Globus pallidus (tissue), 1 donor: ENCODE measurements at regions not wholly inside any gene's neighbourhood (a gene's known extent, or its start where the extent isn't known, plus 50 kb on each side); places are given as distances from the start of the nearest gene placed in this dataset.

ENCODE experiments used
- DNase-seq: peaks from one replicate; pipeline ENCODE4 v3.0.0-alpha.2; 2015; ENCODE audit warnings: low spot score

DNA sequence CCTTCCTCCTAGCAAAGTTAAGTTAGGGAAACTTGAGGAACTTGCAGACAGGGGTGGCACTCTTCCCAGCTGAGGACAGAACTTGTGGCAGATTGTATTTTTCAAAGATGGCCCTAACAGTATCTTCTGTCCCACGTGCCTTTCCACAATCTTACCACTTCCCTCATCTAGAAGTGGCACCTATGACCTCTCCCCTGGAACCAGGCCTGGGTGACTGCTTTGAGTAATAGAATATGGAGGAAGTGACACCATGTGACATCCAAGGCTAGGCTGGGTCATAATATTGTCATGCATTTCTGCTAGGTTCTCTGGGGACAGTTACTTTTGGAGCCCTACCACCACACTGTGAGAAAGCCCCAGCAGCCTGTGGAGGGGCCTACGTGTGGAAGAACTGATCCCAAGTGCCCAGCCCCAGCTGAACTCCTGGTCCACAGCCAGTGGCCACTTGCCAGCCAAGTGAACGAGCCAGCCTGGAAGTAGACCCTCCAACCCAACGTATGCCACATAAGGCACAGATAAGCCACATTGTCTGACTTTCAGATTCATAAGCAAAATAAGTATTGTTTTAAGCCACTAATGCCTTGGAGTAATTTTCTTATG lies 193.7 kb downstream of the PTPN20 start:
- DNase-seq = peak; percentile 10

DNA sequence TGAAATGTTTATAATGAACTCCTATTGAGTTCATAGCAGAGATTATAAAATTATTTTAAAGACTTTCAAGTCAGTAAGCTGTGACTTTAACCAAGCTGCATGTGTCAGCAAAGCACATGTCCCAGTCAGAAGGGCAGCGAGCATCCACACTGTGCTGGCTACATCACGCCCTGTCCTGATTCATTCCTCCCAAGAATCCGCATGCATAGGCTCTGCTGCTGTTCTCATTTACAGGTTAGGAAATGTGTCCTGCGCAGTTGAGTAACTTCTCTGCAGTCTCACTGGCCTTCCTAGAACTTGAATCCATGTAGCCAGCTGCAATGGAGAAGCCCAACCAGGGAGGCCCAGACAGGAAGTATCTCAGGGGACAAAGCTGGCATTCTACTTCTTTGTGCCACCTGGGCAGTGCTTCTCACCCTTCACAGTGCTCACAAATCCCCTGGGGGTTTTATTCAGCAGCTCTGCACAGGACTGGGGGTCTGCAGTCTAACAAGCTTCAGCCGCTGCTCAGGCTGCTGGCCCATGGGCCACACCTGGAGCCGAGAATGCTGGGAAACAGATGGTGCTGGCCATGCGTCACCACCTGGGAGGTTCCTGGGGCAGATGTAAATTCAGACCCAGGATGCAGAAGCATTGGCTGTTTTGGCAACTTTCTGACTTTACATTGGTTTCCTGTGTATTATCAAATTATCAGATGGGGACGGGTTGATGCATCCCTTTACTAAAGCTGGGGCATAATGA lies 192.8 kb upstream of the GDF10 start:
- no peak for DNase-seq

DNA sequence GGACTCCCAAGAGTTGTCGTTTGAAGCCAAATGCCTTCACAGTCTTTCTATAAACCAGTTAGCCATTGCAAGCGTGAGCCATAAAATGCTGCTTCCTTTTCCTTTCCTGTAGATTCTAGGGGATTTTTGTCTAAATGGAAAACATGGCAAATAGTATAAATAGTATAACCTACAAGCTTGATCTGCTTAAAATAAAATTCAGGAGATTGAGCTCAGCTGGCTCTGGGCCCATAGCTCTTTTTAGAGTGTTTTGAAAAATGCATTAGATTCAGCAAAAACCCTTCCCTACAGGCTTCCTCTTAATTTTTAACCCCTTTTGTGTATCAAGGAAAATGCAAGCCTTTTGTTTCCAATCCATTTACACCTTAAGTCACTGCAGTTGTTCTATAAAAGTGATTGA lies 190.1 kb upstream of the GDF10 start:
- no peak for DNase-seq

DNA sequence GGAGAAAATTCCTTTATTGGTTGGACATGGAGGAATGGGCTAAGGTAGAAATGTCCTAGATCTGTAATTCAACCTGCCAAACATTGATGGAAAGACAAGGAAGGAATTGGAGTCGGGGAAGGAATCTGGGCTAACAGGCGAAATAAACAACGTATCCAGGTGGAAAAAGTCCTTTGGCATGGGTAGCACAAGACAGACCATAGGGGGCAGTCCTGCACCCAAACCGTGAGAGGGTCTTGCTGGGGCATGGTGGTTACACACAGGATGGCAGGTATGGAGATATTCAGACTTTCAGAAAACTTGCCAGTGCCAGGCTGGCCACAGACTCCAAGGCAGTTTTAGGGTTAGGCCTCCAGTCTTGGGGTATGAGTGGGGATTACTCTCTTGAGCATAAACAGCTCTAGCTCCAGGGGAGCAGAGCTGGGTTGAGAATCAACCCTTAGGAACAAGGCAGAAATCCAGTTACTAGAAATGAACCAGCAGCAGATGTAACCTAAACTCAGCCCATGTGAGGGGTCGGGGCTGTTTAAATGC lies 188.6 kb upstream of the GDF10 start:
- DNase-seq = no peak

DNA sequence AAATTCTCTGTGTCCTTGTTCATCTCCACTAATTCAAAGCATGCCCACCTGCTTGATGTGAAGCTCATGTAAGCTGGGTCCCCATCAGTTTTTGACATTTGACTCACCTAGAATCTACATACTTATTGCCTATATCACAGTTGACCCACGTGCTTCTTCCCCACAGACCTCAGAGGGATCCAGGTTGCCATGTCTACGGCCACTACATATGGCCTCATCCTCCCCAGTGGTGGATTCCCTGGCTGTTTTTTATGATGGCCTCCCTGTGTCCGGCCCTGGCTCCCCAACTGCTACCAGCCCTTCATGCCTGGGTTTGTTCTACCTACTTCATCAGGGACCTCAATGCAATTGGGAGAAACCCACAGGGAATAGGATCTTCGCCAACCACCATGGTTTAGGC lies 187.4 kb upstream of the GDF10 start:
- no peak for DNase-seq

DNA sequence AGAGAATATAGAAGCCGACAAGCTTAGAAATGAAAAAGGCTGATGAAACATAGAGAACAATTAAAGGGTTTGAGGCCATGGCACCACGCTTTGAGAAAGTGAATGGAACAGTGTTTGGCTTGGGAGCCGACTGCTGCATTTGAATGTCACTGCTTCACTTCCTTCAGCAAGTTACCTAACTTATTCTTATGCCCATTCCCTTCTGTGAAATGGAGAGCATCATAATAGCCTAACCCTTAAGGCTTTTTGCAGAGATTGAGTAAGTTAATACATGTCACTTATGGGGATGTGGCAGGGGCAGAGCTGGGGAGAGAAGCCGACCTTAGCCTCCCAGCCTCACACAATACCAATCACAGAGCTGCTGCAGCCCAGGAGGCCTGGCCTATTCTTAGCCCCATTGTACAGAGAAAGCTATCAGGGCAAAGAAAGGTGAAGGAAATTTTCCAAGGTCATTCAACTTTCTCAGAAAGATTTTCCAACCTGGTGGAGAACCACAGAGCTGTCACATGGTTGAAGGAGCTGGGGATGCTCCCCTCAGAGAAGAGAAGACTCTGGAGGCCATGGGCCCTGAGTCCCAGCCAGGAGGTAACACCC lies 186.0 kb upstream of the GDF10 start:
- DNase-seq = no peak

DNA sequence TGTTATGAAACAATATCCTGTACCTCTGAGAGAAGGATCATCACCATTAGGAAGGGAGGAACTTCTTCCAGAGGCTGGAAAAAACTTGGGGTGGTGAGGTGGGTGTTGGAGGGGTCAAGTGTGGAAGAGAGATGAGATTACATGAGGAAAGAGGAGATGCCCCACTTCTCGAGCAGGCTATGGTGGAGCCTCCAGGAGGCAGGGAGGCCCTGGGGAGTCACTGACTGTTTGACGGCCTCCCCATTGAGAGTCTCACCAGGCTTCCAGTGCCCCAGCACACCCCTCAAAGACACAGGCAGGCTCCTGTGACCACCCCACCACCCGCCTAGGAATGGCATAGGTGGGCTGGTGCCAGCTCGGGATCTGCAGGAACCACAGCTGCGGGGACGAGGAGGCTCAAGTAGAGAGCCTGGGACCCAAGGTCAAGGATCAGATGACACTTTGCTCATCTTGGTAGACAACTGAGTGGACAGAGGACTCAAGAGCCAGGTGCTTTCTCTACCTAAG lies 185.3 kb upstream of the GDF10 start:
- no peak for DNase-seq

DNA sequence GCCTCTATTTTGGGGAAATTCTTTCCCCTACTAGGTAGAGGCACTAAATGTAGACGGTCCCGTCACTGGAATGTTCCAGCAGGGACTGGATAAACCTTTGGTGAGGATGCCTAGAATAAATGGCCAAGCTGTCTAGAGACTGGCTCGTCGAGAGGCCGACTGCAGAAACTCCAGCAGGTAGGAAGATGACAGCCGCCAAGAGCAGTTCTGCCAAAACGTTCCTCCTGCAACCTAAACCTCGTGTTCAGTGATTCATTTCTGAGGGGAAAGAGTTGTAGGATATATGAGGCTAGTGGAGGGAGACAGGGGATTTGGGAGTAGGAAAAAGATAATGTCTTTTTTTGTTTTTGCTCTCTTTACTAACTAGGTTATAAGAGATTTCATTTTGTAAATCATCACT lies 184.7 kb upstream of the GDF10 start:
- no peak for DNase-seq

DNA sequence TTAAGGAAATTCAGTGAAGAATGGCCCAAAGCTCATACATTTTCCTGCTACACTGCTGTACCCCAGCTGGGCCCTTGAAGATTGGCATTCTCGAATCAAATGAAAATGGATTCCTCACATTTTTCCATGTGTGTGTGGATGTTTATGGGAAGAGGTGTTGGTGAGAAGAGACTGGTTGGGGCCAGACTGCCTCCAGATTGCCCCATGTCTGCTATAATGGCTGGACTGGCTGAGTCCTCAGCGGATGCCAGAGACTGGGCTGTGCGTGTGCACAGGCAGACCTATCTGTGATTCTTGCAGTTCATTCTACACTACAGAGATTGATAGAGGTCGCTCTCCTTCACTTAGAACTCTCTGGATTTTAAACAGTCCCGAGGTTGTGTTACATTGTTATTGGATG lies 183.6 kb upstream of the GDF10 start:
- DNase-seq = no peak

DNA sequence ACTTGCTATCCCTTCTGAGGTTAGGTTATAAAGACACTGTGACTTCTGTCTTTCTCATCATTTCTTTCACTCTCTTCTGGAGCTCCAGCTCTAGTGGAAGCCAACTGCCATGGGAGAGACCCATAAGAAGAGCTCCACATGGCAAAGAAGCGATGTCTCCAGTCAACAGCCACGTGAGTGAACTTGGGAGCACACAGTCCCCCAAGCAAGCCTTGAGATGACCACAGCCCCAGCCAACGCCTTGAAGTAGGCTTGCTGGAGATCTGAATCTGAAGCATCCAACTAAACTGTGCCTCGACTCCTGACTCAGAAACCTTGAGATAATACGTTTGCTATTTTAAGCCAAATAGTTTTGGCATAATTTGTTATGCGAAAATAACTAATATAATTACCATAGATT lies 181.7 kb upstream of the GDF10 start:
- no peak for DNase-seq

DNA sequence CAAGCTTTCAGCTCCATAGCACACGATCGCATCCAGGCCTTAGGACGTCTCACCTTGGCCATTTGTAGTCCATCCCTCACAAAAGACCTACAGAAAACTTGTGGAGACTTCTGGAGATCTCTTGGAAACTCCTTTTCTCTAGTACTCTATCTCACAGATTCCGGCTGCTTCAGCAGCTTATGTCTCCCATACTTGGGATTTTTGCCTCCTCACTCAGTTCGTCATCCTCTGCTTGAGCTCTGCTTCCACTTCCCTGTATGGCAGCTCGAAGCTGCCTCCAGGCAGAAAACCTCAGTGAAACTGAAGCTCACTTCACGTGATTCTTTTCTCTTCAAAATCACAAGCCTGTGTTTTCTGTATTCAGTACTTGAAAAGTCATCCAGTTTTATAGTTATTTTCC lies 178.7 kb upstream of the GDF10 start:
- DNase-seq = no peak

DNA sequence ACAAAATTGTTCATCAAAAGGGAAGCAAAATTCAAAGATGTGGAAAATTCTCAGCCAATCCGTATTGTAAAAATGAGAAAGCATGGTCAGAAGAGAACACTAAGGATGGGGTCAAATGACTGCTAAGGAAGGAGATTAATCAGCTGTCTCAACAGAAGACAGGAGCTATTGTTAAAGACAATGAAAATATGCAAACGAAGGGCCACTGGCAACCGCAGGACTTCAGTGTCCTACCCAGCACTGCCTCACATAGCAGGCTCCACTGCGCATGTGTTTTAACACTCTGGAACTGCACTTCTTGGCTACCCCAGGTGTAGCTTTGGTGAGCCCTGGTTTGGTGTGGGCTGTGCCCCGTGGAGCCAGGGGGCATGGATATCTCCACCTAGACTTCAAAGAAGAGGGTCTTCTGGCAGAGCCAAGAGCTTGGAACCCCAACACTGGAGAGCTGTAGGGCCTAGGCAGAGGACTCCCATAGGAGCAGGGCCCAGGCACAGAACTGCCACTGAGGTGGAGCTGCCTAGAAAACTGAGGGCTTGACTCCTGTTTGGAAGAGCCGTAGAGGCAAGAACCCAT lies 176.2 kb upstream of the GDF10 start:
- no peak for DNase-seq

DNA sequence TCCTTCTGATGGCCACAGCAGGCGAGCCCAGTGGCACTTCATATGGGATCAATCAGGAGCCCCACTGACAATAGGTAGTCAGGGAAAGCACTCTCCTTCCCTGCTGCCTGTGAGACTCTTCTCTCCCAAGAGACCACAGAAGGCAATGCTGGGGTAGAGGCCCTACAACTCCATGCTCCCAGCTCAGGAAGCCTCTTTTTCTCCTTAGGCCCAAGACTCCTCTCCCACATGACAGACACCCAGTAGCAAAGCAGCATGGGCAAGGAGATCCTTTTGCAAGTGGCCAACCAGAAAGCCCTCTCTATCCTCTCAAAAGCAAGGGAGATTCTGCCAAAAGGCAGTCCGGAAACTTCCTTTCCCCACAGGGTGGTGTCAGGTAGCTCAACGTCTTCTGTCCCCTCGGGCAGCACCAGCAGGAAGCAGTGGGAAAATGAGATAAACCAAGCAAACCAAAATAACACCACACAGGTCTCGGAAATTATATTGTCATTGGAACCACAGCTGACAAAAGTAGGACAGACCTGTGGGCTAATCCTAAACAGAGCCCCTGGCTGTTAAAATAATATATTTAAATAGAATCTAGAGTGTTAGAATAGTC lies 172.7 kb upstream of the GDF10 start:
- no peak for DNase-seq

DNA sequence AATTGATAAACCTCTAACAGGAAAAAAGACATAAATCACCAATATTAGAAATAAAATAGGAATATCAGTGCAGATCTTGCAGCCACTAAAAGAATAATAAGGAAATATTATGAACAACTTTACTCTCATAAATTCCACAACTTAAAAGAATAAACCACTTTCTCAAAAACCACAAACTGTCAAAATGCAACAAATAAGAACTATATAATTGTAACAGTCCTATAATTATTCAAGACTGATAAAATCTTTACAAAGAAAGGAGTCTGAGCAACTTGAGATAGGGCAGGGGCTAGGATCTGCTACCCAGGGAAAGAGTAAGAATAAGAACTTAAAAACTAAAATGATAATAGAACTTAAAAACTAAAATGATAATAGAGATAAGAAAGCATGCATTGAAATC lies 169.5 kb upstream of the GDF10 start:
- no peak for DNase-seq

DNA sequence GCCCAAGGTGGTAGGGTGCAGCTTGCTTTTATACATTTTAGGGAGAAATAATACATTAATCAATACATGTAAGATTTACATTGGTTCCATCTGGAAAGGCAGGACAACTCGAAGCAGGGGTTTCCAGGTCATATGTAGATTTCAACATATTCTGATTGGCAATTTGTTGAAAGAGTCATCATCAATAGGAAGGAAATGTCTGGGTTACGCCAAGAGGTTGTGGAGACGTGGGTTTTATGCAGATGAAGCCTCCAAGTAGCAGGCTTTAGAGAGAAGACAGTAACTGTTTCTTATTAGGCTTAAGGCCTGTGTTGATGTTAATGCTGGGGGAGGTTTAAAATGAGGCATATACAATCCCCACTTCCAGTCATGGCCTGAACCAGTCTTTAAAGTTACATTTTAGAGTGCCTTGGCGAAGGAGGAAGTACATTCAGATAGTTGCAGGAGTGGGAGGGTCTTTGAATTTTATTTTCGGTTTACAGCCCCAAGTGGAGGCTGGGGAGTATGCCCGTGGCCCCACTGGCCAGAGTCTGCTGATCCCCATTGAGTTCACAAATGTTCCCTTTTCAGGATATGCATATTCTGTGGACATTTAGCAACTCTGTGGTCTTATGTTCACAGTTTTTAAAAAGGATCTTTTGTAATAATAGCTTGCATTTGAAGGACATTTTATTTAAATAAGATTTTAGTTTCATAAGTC lies 166.0 kb upstream of the GDF10 start:
- DNase-seq = no peak

DNA sequence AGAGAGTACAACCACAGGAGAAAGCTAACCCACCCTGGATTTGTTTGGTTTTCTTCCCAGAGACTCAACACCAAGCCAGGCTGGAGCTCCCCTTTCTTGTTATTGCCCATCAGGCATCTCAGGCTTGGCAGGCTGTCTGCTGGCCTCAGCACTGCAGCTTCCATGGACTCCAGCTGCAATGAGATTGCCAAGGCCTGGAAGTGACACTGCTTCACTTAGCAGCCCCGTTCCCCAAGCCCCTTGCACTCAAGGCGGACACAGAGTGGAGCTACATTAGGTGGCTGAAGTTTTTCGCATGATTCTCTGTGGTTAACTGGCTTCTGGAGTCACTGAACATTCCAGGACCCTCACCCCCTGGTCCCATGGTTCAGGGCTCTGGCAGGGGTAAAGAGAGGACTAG lies 163.1 kb upstream of the GDF10 start:
- peak; percentile 46 for DNase-seq

DNA sequence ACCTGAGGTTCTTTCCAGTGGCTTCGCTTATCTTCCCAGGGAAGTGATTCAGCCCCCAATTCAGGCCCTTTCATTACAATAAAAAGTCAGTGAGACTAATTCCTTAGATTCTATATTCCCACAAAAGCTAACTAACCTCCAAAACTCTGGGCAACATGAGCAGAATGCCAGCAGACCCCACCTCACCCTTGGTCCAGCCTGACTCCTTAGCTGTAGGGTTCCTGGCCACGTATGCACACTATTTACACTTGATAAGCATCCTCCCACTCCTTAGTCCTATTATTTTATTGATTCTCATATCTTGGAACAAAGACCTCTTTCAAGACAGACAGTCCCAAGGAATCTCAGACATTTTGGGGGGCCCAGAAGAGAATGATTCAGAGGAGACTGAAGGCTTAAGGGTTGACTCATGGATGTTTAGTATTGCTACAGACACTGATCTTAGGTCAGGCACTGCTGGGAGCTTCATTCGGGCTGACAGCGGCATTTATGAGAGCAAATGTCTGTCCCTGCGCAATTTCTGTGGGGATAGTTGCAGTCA lies 162.6 kb upstream of the GDF10 start:
- no peak for DNase-seq

DNA sequence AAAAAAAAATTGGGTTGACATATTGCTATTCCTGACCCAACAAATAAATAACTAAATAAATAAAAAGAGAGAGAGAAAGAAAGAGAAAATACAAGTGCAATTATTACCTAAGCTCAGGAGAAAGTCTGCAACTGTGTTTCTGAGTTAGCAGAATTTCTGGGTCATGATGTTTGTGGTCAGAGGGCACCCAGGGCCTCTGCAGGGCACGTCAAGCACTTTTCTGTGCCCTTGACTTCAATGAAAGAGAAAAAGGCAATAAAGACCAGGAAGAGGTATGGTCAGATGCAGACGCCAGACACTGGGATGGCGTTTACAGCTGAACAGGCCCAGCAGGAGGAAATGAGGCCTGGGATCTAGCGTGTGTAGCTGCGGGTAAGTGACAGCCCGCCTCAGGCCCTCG lies 160.9 kb upstream of the GDF10 start:
- DNase-seq = no peak

DNA sequence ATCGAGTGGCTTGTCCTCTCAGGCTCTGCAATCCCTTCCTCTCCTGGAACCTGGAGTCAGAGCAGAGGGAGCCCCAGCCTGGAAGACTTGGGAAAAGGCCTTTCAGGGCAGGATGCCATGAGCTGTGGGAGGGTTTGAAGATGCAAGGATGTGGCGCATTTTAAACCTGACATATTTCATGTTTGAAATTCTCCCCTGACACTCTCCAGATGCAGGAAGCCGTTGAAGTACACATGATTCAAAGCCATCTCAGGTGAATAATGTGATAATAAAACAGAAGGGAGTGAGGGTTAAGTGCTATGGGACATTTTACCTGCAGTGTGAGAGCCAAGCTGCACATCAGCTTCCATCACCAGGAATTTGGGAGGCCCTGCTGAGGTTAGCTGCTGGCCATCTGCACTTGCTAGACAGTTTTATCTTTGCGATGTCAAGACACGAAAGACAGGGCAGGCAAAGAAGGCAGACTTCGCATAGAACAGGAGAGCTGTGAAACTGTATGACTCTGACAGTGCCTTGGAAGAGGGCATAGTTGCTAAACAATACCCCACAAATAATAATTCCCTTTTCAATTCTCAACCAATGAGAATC lies 159.1 kb upstream of the GDF10 start:
- DNase-seq = no peak

DNA sequence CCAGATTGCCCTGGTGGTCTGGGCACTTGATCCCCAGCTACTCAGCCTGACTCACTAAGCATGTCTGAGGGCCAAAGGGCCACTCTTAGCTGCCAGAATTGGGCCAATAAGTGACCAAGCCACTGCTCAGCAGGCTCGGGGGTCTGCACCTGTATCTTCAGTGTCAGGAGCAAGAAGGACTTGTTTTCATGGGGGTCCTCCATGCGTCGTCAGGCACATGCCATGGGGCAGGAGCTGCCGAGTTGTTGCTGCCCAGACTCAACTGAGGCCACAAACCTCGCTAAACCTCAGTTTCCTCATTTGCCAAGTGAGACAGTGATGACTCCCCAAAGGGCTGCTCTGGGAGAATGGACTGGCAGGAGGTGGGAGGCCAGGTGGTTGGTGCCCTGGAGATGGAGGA lies 158.6 kb upstream of the GDF10 start:
- DNase-seq = no peak

DNA sequence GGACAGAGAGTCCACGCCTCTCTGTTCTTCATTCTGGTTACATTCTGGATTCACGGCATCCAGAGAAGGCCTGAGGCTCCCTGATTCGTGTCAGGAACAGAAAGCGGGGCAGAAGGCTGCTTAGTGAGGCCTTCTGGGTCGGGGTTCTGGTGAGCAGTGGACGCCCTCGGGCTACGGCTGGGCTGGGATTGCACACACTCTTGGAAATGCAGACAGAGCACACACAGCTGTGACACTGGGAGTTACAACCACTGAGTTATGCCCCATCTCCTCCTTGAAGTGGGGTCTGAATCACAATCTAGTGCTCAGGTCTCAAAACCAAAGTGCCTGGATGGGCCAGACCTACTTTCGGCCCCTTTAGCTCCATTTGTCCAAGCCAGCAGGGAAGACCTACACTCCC lies 156.9 kb upstream of the GDF10 start:
- DNase-seq = no peak
